NCI-H2171 (cell line): ENCODE measurements at regions not wholly inside any gene's neighbourhood (a gene's known extent, or its start where the extent isn't known, plus 50 kb on each side); places are given as distances from the start of the nearest gene placed in this dataset.

Experiments
- DNase-seq: peaks from one replicate; lab custom pipeline; 2025; lab: John Stamatoyannopoulos, UW

- DNase-seq = no peak
These were observed 616.7 kb upstream of the DAB2 start for GRCh38 chr5:40041452-40041851.

DNA sequence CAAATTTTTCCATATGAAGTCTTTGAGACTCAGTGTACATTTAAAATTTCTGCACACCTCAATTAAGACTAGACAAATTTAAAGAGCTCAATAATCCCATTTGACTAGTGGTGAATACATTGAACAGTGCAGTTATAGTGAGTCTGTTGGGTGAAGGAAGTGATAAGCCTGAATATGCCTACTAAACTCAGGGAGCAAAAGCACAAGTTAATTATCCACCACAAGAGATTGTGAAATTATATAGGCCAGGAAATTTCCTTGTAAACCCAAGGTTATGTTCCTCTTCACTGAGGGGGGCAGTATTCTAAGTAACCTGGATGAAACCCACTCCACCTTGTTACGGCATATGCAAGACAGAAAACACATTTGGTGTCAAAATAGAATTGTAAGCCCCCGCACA lies 612.9 kb upstream of the DAB2 start:
- DNase-seq = no peak

GRCh38 chr5:40034441-40034840 lies 609.7 kb upstream of the DAB2 start:
- no peak for DNase-seq

DNA sequence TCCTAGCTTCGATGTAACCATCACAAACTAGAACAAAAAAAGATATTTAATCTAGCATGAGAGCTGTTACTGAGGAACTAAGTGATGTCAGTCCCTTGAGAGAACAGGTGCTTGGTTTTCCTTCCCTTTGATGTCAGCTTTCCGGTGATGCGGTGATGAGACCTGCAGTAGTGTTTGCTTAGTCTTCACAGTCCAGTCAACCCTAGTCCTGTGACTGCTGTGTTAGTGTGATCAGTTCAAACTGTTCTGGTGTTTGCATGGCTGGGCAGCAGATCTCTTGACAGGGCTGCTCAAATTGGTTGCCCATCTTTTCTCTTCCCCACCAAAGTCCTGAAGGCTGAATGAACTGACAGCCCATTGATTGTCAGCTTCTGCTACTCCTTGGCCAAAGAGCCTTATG lies 608.6 kb upstream of the DAB2 start:
- DNase-seq = no peak

- DNase-seq = no peak
These were observed 608.2 kb upstream of the DAB2 start for GRCh38 chr5:40033009-40033408.

GRCh38 chr5:40030661-40031060 lies 605.9 kb upstream of the DAB2 start:
- no peak for DNase-seq

- no peak for DNase-seq
These were observed 605.1 kb upstream of the DAB2 start for GRCh38 chr5:40029711-40030495.

DNA sequence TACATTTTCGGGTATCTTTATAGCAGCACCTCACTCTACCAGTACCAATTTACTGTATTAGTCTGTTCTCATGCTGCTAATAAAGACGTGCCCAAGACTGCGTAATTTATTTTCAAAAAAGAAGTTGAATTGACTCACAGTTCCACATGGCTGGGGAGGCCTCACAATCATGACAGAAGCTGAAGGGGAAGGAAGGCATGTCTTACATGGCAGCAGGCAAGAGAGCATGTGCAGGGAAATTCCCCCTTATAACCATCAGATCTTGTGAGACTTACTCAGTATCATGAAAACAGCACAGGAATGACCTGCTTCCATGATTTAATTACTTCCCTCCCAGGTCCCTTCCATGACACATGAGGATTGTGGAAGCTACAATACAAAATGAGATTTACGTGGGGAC lies 602.6 kb upstream of the DAB2 start:
- no peak for DNase-seq

DNA sequence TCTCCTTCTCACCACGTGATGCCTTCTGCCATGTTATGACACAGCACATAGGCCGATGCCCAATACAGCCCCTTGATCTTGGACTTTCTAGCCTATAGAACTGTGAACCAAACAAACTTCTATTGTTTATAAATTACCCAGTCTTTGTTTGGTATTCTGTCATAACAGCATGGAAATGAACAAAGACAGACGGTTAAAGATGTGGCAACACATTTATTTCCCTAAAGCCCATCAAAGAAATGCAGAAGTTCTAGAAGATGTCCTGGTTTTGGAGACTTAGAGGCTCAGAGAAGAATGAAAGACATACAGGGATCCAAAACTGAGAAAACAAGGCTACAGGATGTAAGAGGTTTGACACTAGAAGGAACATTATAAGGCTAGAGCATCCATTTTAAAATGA lies 600.8 kb upstream of the DAB2 start:
- DNase-seq = no peak

- no peak for DNase-seq
These were observed 597.3 kb upstream of the DAB2 start for GRCh38 chr5:40022057-40022456.

DNA sequence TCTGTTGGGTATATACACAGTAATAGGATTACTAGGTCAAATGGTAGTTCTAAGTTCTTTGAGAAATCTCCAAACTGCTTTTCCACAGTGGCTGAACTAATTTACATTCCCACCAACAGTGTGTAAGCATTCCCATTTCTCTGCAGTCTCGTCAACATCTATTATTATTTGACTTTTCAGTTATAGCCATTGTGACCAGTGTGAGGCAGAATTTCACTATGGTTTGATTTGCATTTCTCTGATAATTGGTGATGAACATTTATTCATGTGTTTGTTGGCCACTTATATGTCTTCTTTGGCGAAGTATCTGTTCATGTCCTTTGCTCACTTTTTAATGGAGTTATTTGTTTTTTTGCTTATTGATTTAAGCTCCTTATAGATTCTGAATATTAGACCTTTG lies 596.2 kb upstream of the DAB2 start:
- DNase-seq = no peak

GRCh38 chr5:40017918-40018317 lies 593.1 kb upstream of the DAB2 start:
- no peak for DNase-seq

GRCh38 chr5:40017135-40017534 lies 592.4 kb upstream of the DAB2 start:
- no peak for DNase-seq

- no peak for DNase-seq
These were observed 585.7 kb upstream of the DAB2 start for GRCh38 chr5:40010436-40010835.

GRCh38 chr5:40006260-40006659 lies 581.5 kb upstream of the DAB2 start:
- DNase-seq = no peak

GRCh38 chr5:40001796-40002195 lies 577.0 kb upstream of the DAB2 start:
- DNase-seq = no peak

DNA sequence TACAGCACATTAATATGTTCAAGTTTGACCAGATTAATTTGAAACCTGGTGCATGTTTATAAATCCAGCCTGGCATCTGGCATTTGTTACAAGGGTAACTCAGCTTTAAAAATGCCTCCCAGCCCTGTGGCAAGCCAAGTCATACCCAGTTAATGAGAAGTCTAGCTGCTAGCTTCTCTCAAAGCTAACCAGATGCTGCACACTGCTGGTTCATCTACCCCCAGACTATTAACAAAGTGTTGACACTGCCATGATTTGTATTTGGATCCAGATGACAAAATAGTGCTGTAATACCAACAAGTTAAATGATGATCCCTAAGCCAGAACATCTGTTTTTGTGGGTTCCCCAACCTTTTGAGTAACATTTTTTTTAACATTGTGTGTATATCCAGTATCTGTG lies 573.7 kb upstream of the DAB2 start:
- no peak for DNase-seq

DNA sequence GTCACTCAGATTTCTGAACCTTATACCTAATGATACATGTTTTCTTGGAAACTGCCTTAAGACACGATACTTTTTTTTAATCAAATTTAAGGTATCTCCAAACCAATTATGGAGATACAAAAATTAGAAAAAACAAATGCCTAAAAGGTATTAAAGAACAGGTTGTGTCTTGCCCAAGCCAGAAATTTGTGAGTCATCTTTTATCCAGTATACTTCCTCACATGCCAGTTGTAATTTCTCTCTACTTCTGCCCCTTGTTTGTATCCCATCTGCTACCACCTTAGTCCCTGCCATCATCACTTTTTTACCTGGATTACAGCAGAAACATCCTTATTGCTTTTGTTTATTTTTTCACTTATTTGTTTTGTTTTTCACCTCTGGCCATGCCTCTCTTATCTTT lies 571.2 kb upstream of the DAB2 start:
- no peak for DNase-seq

GRCh38 chr5:39992617-39993202 lies 567.9 kb upstream of the DAB2 start:
- no peak for DNase-seq

DNA sequence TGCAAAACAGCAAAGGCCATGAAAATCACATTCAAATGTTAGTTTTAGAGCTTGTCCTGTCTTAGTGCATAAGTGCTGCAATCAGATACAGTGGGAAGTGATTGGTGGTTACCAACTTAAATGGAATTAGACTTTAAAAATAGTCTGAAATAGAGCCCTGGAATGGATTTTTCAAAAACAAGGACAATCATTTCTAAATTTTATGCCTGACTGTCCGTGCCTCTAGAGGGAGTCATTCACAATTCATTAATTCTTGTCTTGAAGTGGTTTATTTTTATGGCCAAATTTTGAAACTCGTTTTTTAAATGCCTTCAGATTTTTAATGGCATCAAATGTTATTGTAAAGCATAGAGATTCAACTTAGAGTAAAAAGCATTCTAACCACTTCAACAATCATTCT lies 561.8 kb upstream of the DAB2 start:
- DNase-seq = no peak

- DNase-seq = no peak
These were observed 555.3 kb upstream of the DAB2 start for GRCh38 chr5:39980056-39980455.

- no peak for DNase-seq
These were observed 552.4 kb upstream of the DAB2 start for GRCh38 chr5:39977066-39977655.

DNA sequence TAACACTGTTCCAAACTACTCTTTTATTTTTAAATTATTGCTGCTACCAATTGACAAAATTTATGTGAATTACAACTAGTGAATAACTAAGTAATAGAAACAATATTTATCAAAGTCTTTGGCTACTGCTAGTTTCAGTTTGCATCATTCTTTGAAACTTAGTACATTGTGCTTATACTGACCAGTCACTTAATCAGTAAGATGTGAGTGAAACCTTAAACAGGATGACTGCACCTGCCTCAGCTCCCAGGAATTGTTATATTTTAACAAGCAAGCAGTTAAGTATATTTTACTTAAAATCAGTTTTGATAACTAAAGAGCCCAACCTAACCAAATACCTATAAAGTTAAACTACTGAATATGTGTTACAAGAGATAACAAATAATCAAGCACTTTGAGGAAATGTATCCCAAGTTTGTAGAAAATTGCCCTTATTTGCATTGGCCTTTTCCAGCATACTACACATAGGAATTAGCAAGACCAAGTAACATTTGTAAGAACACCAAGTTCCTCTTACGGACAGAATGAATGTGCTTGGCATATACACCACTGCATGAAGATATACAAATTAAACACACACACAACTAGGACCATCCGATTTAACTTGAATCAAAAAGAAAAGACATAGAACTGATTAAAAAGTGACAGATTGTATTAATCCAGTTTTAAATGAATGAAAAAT lies 545.5 kb upstream of the DAB2 start:
- DNase-seq = no peak
